OCI-LY1 (cell line): ENCODE measurements at regions not wholly inside any gene's neighbourhood (a gene's known extent, or its start where the extent isn't known, plus 50 kb on each side); places are given as distances from the start of the nearest gene placed in this dataset.

Source experiments
- H2AFZ ChIP-seq: fragments of 200-600 bp; sonication (generic), shearing (Covaris generic); 2 replicates; pipeline ENCODE4 v1.6.0; 2014; ENCODE audit warnings: antibody characterized with exemption, mild to moderate bottlenecking, low read length
- H3F3A ChIP-seq: fragments of 200-600 bp; sonication (generic), shearing (Covaris generic); 2 replicates; pipeline ENCODE4 v1.6.0; 2014; ENCODE audit warnings: mild to moderate bottlenecking, antibody characterized with exemption, low read length, moderate library complexity; ENCODE audit not compliant: insufficient read depth
- H3K27ac ChIP-seq: fragments of 200-600 bp; sonication (generic); 2 replicates; pipeline ENCODE4 v1.5.1; 2014; ENCODE audit warnings: low read length, mixed run types, mild to moderate bottlenecking, low read depth; ENCODE audit not compliant: poor library complexity, severe bottlenecking
- H3K27me3 ChIP-seq: fragments of 200-600 bp; sonication (generic); 2 replicates; pipeline ENCODE4 v1.6.0; 2014; ENCODE audit warnings: antibody characterized with exemption, mild to moderate bottlenecking, low read length, moderate library complexity; ENCODE audit not compliant: insufficient read depth
- H3K36me3 ChIP-seq: fragments of 200-600 bp; sonication (generic); 2 replicates; pipeline ENCODE4 v1.6.1; 2014; ENCODE audit warnings: mild to moderate bottlenecking, antibody characterized with exemption, low read length, moderate library complexity, mixed read lengths; ENCODE audit not compliant: insufficient read depth
- H3K4me1 ChIP-seq: fragments of 200-600 bp; sonication (generic); 2 replicates; pipeline ENCODE4 v1.5.1; 2014; ENCODE audit warnings: mild to moderate bottlenecking, low read length, moderate library complexity; ENCODE audit not compliant: insufficient read depth, severe bottlenecking
- H3K4me2 ChIP-seq: fragments of 200-600 bp; sonication (generic), shearing (Covaris generic); 2 replicates; pipeline ENCODE4 v1.6.1; 2014; ENCODE audit warnings: low read length
- H3K4me3 ChIP-seq: fragments of 200-600 bp; sonication (generic); 2 replicates; pipeline ENCODE4 v1.5.1; 2014; ENCODE audit warnings: low read length, low read depth, mild to moderate bottlenecking, mixed read lengths; ENCODE audit not compliant: poor library complexity, severe bottlenecking
- H3K79me2 ChIP-seq: fragments of 200-600 bp; shearing (Covaris generic); 2 replicates; pipeline ENCODE4 v1.6.1; 2016; ENCODE audit warnings: mixed run types, low read length, mixed read lengths; ENCODE audit not compliant: insufficient read depth
- H3K9ac ChIP-seq: fragments of 200-600 bp; sonication (generic), shearing (Covaris generic); 2 replicates; pipeline ENCODE4 v1.6.1; 2014; ENCODE audit warnings: mild to moderate bottlenecking, low read length, mixed read lengths
- H3K9me2 ChIP-seq: fragments of 200-600 bp; sonication (generic), shearing (Covaris generic); 2 replicates; pipeline ENCODE4 v1.6.1; 2014; ENCODE audit warnings: low read depth, mild to moderate bottlenecking, low read length, mixed read lengths
- H3K9me3 ChIP-seq: fragments of 200-600 bp; shearing (Covaris generic); 2 replicates; pipeline ENCODE4 v1.6.1; 2014; ENCODE audit warnings: low read length, mixed read lengths
- H4K20me1 ChIP-seq: fragments of 200-600 bp; sonication (generic), shearing (Covaris generic); 2 replicates; pipeline ENCODE4 v1.6.0; 2016; ENCODE audit warnings: mild to moderate bottlenecking, low read length; ENCODE audit not compliant: insufficient read depth
- CTCF ChIP-seq: fragments of 200-600 bp; sonication (generic), shearing (Covaris generic); IDR thresholded peaks from 2 replicates; pipeline ENCODE4 v1.5.1; 2017; ENCODE audit warnings: mild to moderate bottlenecking, antibody characterized with exemption, low read length, moderate library complexity, mixed read lengths
- EZH2 ChIP-seq: fragments of 200-600 bp; sonication (generic), shearing (Covaris generic); IDR thresholded peaks from 2 replicates; pipeline ENCODE4 v1.8.0; 2017; ENCODE audit warnings: borderline replicate concordance, mixed run types, mild to moderate bottlenecking, antibody characterized with exemption, low read length, moderate library complexity, mixed read lengths

- Histone ChIP-seq H3K4me2 (no peak overlapping the region), H3K27ac (no peak overlapping the region), H3K9me2 (no peaks in the 10 kb centered on the region), H4K20me1 (no peaks in the 10 kb centered on the region), H3F3A (no peaks in the 10 kb centered on the region), H2AFZ (no peak overlapping the region), H3K4me1 (no peaks in the 10 kb centered on the region), H3K79me2 (no peaks in the 10 kb centered on the region), H3K36me3 (no peaks in the 10 kb centered on the region), H3K27me3 (no peaks in the 10 kb centered on the region; the same call in 1 of the 2 replicates), H3K9me3 (no peaks in the 10 kb centered on the region), H3K9ac (no peak overlapping the region), H3K4me3 (no peak overlapping the region)
- no peak for TF ChIP-seq EZH2
- no peak for TF ChIP-seq CTCF
Measured at GRCh38 chr10:131771634-131772358, 129.0 kb upstream of the PPP2R2D start.

GRCh38 chr10:131772441-131772840 lies 128.4 kb upstream of the PPP2R2D start:
- H3K9me2 ChIP-seq, result no peaks in the 10 kb centered on the region
- H2AFZ ChIP-seq, result no peak overlapping the region
- no peaks in the 10 kb centered on the region for H3K36me3 ChIP-seq
- H3K4me2 ChIP-seq, result no peak overlapping the region
- H3K9ac ChIP-seq, result no peak overlapping the region
- TF ChIP-seq EZH2, result no peak
- TF ChIP-seq CTCF, result no peak
- no peak overlapping the region for H3K4me3 ChIP-seq
- H3K4me1 ChIP-seq, result no peaks in the 10 kb centered on the region
- no peak overlapping the region for H3K27ac ChIP-seq
- H3K27me3 ChIP-seq, result no peaks in the 10 kb centered on the region; the same call in 1 of the 2 replicates
- no peaks in the 10 kb centered on the region for H3F3A ChIP-seq
- no peaks in the 10 kb centered on the region for H3K79me2 ChIP-seq
- H4K20me1 ChIP-seq, result no peaks in the 10 kb centered on the region
- no peaks in the 10 kb centered on the region for H3K9me3 ChIP-seq

DNA sequence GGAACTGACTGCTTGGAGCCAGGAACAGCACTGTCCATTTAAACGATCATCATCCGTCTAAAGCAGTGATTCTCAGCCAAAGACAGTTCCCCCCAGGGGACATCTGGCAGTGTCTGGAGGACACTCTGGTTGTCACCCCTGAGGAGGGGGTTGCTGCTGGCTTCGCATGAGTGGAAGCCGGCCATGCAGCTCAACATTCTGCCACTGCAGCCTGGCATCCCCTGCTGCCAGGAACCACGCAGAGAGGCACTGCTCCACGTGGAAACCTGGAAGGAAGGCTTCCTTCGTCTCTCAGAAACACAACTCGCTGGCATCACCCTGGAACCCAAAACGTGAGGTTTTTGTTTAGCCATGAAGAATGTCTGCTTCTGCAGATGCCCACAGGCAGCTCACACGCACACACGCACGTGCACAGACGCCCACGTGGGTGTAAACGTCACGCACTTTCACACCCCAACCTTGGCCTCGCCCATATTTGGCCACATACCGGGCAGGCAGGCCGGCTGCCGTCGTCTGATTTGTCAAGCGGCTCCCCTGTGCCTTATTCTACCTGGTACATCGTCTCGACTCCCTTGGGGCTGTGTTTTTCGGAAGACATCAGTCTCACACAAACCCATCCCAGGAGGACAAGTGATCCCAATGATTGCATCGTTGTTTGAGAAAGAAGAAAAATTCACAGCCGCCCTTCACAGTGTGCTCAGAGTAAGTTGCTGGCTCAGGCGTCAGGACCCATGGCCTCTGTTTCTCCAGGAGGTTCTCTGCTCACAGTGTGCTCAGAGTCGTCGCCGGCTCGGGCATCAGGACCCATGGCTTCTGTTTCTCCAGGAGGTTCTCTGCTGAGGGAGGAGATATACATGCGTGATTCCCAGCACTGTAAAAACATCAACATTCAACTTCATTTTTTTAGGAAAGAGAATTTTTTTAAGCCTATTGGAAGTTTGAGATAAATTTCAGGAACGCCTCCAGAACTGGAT lies 127.2 kb upstream of the PPP2R2D start:
- Histone ChIP-seq H2AFZ (no peak overlapping the region), H3K4me1 (no peaks in the 10 kb centered on the region), H3K9ac (no peak overlapping the region), H3F3A (no peaks in the 10 kb centered on the region), H3K4me2 (no peak overlapping the region), H3K79me2 (no peaks in the 10 kb centered on the region), H3K9me3 (no peaks in the 10 kb centered on the region), H3K27ac (no peak overlapping the region), H3K9me2 (no peaks in the 10 kb centered on the region), H3K36me3 (no peaks in the 10 kb centered on the region), H3K4me3 (no peak overlapping the region), H4K20me1 (no peaks in the 10 kb centered on the region), H3K27me3 (no peaks in the 10 kb centered on the region; the same call in 1 of the 2 replicates)
- no peak for TF ChIP-seq EZH2
- TF ChIP-seq CTCF, result no peak
